HG03097 (cell line): ENCODE measurements at regions not wholly inside any gene's neighbourhood (a gene's known extent, or its start where the extent isn't known, plus 50 kb on each side); places are given as distances from the start of the nearest gene placed in this dataset.

Source experiments
- ATAC-seq: cut with Tn5 transposase; IDR thresholded peaks from one replicate; pipeline ENCODE4 v1.9.1; 2021; ENCODE audit not compliant: unreplicated experiment, low FRiP score

GRCh38 chr10:4596951-4597350 lies 229.1 kb upstream of the AKR1E2 start:
- ATAC-seq = no peak

- ATAC-seq = no peak
Observed at GRCh38 chr10:4595719-4596319, 230.2 kb upstream of the AKR1E2 start.

GRCh38 chr10:4590807-4591206 lies 235.2 kb upstream of the AKR1E2 start:
- ATAC-seq = no peak

- ATAC-seq = no peak
Observed at GRCh38 chr10:4588824-4589223, 237.2 kb upstream of the AKR1E2 start.

- ATAC-seq = no peak
Observed at GRCh38 chr10:4587466-4587865, 238.5 kb upstream of the AKR1E2 start.

- ATAC-seq = no peak
Observed at GRCh38 chr10:4586776-4587175, 239.2 kb upstream of the AKR1E2 start.

GRCh38 chr10:4581929-4582328 lies 244.1 kb upstream of the AKR1E2 start:
- no peak for ATAC-seq

- ATAC-seq = no peak
Observed at GRCh38 chr10:4579844-4580243, 246.2 kb upstream of the AKR1E2 start.

GRCh38 chr10:4576206-4576605 lies 249.8 kb upstream of the AKR1E2 start:
- no peak for ATAC-seq

- ATAC-seq = no peak
Observed at GRCh38 chr10:4569151-4569550, 256.9 kb upstream of the AKR1E2 start.

GRCh38 chr10:4568731-4569130 lies 257.3 kb upstream of the AKR1E2 start:
- ATAC-seq = no peak

- no peak for ATAC-seq
Observed at GRCh38 chr10:4568086-4568485, 257.9 kb upstream of the AKR1E2 start.

GRCh38 chr10:4567637-4568036 lies 258.4 kb upstream of the AKR1E2 start:
- ATAC-seq = no peak

GRCh38 chr10:4566011-4566410 lies 260.0 kb upstream of the AKR1E2 start:
- no peak for ATAC-seq

GRCh38 chr10:4561296-4561695 lies 264.7 kb upstream of the AKR1E2 start:
- ATAC-seq = no peak

- no peak for ATAC-seq
Observed at GRCh38 chr10:4557469-4557868, 268.5 kb upstream of the AKR1E2 start.

- no peak for ATAC-seq
Observed at GRCh38 chr10:4556527-4556926, 269.5 kb upstream of the AKR1E2 start.

- no peak for ATAC-seq
Observed at GRCh38 chr10:4555920-4556319, 270.1 kb upstream of the AKR1E2 start.

GRCh38 chr10:4549139-4549653 lies 276.8 kb upstream of the AKR1E2 start:
- ATAC-seq = no peak

GRCh38 chr10:4546931-4547330 lies 279.1 kb upstream of the AKR1E2 start:
- no peak for ATAC-seq

- ATAC-seq = no peak
Observed at GRCh38 chr10:4546500-4546899, 279.5 kb upstream of the AKR1E2 start.

GRCh38 chr10:4545062-4545461 lies 280.9 kb upstream of the AKR1E2 start:
- ATAC-seq = no peak
